ENCODE measurements at regions not wholly inside any gene's neighbourhood (a gene's known extent, or its start where the extent isn't known, plus 50 kb on each side); places are given as distances from the start of the nearest gene placed in this dataset.
"Not testable (repeated sequence)": the region's sequence is repeated elsewhere in the genome, so short reads cannot be mapped to it uniquely, and the experiment has no call there.

DNA sequence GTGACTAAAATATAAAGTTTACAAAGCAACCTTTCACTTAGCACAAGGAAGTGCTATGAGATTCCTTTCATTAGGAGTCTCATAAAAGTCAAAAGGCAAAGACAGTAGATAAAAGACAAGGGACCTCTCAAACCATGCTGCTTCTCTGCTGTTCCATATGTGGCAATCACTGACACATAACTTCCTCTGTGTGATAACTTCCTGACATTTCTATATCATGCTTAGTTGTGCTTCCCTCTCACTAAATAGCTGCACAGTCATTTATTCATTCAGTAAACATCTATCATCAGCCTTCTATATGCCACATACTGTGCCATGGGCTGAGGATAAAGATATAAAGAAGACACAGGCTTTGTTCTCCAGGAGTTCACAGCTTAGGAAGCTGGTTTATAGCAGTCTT is 214.8 kb upstream of the GRIK2 start:
- no peak for DNase-seq
- H3K27me3 ChIP-seq (replicated peaks in 1 of 7) = no peaks in the 10 kb centered on the region
- H3K36me3 ChIP-seq = no peaks in the 10 kb centered on the region
- no peaks in the 10 kb centered on the region for H3K9me3 ChIP-seq
- H3K4me1 ChIP-seq = no peaks in the 10 kb centered on the region
- intact Hi-C loops (cut with DNase I; ENCODE audit: low total_unique reads) = no loop called here
- no peak for TF ChIP-seq POLR2A (IDR thresholded peaks at IDR 0.05)
- TF ChIP-seq CTCF (IDR thresholded peaks at IDR 0.05 in 8 of 11, conservative IDR thresholded peaks at IDR 0.05 in 3 of 11) = no peak
- TF ChIP-seq POLR2AphosphoS5 (IDR thresholded peaks at IDR 0.05) = no peak
- no peak overlapping the region for H3K4me3 ChIP-seq
- H3K27ac ChIP-seq = no peak overlapping the region

- intact Hi-C loops (cut with DNase I; ENCODE audit: low total_unique reads) = no loop called here
- no peak for TF ChIP-seq CTCF (IDR thresholded peaks at IDR 0.05 in 8 of 11, conservative IDR thresholded peaks at IDR 0.05 in 3 of 11)
- no peak for TF ChIP-seq POLR2AphosphoS5 (IDR thresholded peaks at IDR 0.05)
- TF ChIP-seq POLR2A (IDR thresholded peaks at IDR 0.05) = no peak
- WGBS, 5 donors = 64 to 81% (median 77%) methylated on average over 6 of the region's 6 CpGs
- H3K9me3 ChIP-seq = no peaks in the 10 kb centered on the region
- H3K36me3 ChIP-seq = no peaks in the 10 kb centered on the region
- H3K4me3 ChIP-seq = no peak overlapping the region
- no peaks in the 10 kb centered on the region for H3K27me3 ChIP-seq (replicated peaks in 1 of 7)
- no peaks in the 10 kb centered on the region for H3K4me1 ChIP-seq
- no peak overlapping the region for H3K27ac ChIP-seq
- DNase-seq = no peak
These were observed 212.5 kb upstream of the GRIK2 start for GRCh38 chr6:101181006-101181405.

GRCh38 chr6:101188285-101188798 is 205.2 kb upstream of the GRIK2 start:
- H3K4me1 ChIP-seq; intact Hi-C loops (cut with DNase I; ENCODE audit: low total_unique reads); H3K27ac ChIP-seq; H3K4me3 ChIP-seq; DNase-seq; H3K36me3 ChIP-seq; H3K27me3 ChIP-seq (replicated peaks in 1 of 7): not testable (repeated sequence)
- H3K9me3 ChIP-seq = peaks cover 0 to 28% (median 6%) of the 10 kb centered on the region in 8 donors
- 81 to 90% (median 84%) methylated on average over 12 of the region's 12 CpGs for WGBS, 5 donors

- no peak for TF ChIP-seq CTCF (IDR thresholded peaks at IDR 0.05 in 8 of 11, conservative IDR thresholded peaks at IDR 0.05 in 3 of 11)
- TF ChIP-seq POLR2AphosphoS5 (IDR thresholded peaks at IDR 0.05) = no peak
- no peak for TF ChIP-seq POLR2A (IDR thresholded peaks at IDR 0.05)
These were observed 197.9 kb upstream of the GRIK2 start for GRCh38 chr6:101195588-101195987.

GRCh38 chr6:101199441-101199840 is 194.1 kb upstream of the GRIK2 start:
- no peaks in the 10 kb centered on the region for H3K27me3 ChIP-seq (replicated peaks in 1 of 7)
- no peaks in the 10 kb centered on the region for H3K36me3 ChIP-seq
- TF ChIP-seq POLR2A (IDR thresholded peaks at IDR 0.05) (no peak), POLR2AphosphoS5 (IDR thresholded peaks at IDR 0.05) (no peak), CTCF (IDR thresholded peaks at IDR 0.05 in 8 of 11, conservative IDR thresholded peaks at IDR 0.05 in 3 of 11) (no peak)
- DNase-seq = no peak
- no peaks in the 10 kb centered on the region for H3K4me1 ChIP-seq
- no peak overlapping the region for H3K27ac ChIP-seq
- no peak overlapping the region for H3K4me3 ChIP-seq
- intact Hi-C loops (cut with DNase I; ENCODE audit: low total_unique reads) = no loop called here
- H3K9me3 ChIP-seq = peaks cover 0 to 2% (median 0%) of the 10 kb centered on the region in 8 donors

More at GRCh38 chr6:101195588-101195987, 197.9 kb upstream of the GRIK2 start:
- Histone ChIP-seq H3K4me1 (no peaks in the 10 kb centered on the region), H3K27me3 (replicated peaks in 1 of 7) (no peaks in the 10 kb centered on the region), H3K4me3 (no peak overlapping the region), H3K27ac (no peak overlapping the region), H3K36me3 (no peaks in the 10 kb centered on the region), H3K9me3 (peaks cover 0 to 16% (median 8%) of the 10 kb centered on the region in 8 donors)
- DNase-seq = no peak
- intact Hi-C loops (cut with DNase I; ENCODE audit: low total_unique reads) = no loop called here
